CD1c-positive myeloid dendritic cell (primary cell): ENCODE measurements at regions not wholly inside any gene's neighbourhood (a gene's known extent, or its start where the extent isn't known, plus 50 kb on each side); places are given as distances from the start of the nearest gene placed in this dataset.

Experiments used
- DNase-seq: peaks from one replicate; pipeline ENCODE4 v3.0.0-alpha.2; 2016; ENCODE audit errors: extremely low spot score

GRCh38 chr3:24835510-24835909 lies 340.9 kb upstream of the THRB start:
- DNase-seq = no peak

- no peak for DNase-seq
Measured at GRCh38 chr3:24837601-24838000, 343.0 kb upstream of the THRB start.

GRCh38 chr3:24838533-24838932 lies 343.9 kb upstream of the THRB start:
- DNase-seq = no peak

- DNase-seq = no peak
Measured at GRCh38 chr3:24843955-24844354, 349.3 kb upstream of the THRB start.

DNA sequence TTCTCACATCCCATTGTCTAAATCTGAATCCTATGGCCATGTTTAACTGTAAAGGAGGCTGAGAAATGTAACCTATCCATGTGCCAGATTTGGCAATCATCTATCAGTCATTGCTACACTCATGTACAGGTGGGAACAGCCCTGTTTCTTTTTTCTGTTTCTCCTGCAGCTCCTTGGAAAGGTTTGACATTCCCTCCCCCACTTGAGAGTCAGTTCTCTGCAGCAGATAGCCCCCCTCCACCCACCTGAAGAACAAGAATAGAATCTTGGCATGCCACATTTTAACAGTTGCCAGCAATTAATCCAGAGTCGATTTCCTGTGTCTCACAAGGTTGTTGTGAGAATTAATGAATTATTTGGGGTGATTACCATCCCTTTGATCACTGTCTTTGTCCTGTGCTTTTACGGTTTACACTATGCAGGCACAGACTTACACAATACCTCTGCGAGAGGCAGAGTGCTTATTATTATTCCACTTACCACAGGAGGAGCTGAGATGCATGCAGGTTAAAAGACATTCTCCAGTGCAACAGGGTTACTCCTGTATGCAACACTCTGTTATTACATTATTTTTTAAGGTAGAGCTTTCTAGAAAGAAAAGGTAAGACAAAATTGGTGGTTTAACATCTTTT lies 351.0 kb upstream of the THRB start:
- no peak for DNase-seq

DNA sequence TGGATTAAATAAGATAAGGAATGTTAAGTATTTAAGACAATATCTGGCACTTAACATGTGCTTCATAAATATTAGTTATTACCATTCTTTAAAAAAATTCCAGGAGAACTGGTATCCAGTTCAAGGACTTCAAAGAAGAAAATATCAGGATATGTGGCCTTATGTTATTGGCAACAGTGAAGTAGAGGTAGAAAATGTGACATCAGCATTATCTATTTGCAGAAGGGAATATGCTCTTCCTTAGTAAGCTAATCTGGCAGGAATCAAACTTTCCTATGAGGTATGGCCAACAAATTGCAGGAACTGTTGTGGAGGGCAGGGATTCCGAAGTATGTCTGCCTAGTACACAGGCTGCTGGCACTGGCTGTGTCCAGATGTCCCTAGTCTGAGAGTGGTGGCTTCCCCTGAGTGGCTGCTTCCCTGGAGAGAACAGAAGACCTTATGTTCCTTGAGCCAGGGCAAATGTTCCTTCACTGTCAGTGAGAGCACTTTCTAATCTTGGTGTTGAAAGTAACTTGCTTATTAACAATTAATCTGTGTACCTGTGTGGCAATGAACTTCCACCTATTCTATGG lies 351.7 kb upstream of the THRB start:
- no peak for DNase-seq

GRCh38 chr3:24850245-24850644 lies 355.6 kb upstream of the THRB start:
- DNase-seq = no peak

DNA sequence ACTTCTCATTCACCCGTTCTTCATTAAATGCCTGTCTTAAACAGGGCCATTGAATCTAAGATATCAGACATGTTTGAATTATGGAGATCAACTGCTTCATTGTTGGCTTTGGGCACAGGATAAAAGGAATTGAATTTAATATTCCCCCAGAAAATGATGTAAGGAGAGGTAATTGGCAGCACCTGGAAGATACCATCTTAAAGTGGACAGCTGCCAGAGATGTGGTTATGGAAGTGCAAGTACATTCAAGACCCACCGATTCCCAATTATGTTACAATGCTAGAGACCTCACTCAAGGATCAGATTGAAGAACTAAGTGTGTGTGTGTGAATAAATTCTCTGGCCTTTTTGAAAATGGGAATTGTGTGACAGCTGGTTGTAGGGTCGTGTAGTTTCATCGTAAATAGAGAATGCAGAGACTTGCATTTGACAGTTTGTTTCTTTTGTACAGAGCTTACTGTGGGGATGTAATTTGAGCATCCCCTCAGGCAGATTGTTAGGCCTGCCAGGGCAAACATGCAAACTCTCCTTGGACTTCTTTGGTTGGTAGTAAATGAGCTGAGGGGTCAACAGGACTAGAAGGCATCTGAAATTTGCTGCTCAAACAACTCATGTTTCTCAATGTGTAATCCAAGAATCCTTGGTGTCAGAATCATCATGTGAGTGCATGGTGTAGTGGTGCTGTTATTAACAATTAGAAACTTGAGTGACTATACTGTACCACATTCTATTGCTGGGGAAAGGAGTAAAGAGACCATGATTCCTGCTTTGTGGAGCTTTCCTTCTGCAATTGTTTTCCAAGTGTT lies 359.2 kb upstream of the THRB start:
- no peak for DNase-seq

GRCh38 chr3:24854748-24855147 lies 360.1 kb upstream of the THRB start:
- DNase-seq = no peak

DNA sequence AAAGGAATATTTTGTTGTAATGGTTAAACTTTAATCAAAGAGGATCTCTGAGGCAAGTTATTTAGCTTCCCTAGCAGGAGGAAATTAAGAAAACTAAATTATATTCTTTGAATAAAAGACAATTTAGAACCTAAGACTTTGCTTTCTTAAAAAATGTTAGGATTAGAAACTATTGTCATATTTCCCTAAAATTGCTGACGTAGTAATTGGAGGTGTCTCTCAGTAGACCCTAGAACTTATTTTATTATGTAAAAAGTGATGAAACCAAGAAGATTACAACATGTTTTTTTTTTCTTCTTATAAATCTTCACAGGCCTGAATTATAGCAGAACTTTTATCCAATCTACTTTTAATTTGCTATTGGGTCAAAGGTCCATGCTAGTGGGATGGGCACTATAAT lies 363.3 kb upstream of the THRB start:
- DNase-seq = no peak

GRCh38 chr3:24863215-24863614 lies 368.6 kb upstream of the THRB start:
- DNase-seq = no peak

- no peak for DNase-seq
Measured at GRCh38 chr3:24867783-24868182, 373.1 kb upstream of the THRB start.

GRCh38 chr3:24881239-24881638 lies 386.6 kb upstream of the THRB start:
- DNase-seq = no peak

- no peak for DNase-seq
Measured at GRCh38 chr3:24886501-24886900, 391.9 kb upstream of the THRB start.

DNA sequence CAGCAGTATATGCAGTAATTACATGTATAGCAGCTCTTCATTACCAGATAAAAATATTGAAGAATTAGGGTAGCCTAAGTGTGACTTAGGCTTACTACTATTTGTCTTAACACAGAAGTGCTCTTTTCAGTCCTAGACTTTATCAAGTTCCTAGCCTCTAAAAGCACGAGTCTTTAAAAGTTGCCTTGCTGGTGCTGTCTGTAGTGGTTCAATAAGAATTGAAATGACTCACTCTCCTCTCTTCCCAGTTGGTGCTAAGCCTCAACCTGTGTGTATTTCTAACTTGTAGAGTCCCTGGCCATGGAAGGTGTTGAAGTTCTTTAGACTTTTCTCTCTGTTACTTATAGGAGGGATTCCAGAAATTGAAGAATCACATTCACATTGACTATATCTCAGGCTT lies 395.4 kb upstream of the THRB start:
- no peak for DNase-seq

DNA sequence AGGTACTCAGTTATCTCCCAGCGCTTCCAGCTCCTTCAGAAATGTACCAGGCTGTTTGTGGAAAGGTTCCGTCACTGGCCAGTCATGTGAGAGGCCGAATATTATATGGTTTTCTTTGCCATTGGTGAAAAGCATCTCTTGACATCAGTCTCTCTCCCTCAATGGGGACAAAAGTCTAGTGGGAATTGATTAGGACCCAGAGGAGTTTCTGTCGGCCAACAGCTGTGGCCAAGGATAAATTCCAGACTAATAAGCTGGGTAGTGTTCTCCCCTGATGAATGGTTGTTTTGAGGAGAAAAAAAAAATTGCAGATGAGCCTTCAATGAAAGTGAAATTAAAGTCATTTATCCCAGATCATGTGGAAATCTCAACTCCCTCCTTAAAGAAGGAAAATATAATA lies 404.7 kb upstream of the THRB start:
- no peak for DNase-seq

GRCh38 chr3:24899901-24900603 lies 405.4 kb upstream of the THRB start:
- DNase-seq = no peak

DNA sequence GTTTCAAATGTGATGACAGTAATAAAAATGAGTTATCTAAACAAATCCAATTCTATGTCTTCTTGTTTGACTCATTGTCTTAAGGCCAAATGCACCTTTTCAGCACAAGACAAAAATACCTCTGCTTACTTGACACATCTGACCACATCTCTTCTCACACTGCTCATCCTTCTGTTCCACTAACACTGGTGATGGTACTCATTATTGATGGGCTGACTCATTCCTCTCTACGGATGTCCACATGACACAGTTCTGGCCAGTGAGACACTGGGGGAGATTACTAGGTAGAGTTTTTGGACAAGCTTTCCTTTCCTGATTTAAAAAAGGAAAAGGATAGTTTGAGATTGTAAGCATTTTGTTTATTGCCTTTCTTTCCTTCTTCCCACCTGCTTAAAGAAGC lies 410.6 kb upstream of the THRB start:
- DNase-seq = no peak

GRCh38 chr3:24907106-24907505 lies 412.5 kb upstream of the THRB start:
- no peak for DNase-seq

- no peak for DNase-seq
Measured at GRCh38 chr3:24911076-24911475, 416.4 kb upstream of the THRB start.

- no peak for DNase-seq
Measured at GRCh38 chr3:24915639-24916038, 421.0 kb upstream of the THRB start.

DNA sequence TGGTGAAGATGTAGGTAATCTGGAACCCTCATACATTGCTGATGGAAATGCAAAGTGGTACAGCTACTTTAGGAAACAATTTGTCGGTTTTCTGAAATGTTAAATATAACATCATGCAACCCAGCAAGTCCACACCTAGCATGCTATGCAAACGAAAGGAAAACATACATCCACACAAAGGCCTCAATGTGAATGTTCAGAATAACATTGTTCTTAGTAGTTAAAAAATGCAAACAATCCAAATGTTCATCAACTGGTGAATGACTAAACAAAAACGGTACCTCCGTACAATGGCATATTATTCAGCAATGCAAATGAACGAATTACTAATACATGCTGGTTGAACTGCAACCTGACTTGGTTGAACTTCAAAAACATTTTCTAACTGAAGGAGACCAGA lies 423.3 kb upstream of the THRB start:
- DNase-seq = no peak

DNA sequence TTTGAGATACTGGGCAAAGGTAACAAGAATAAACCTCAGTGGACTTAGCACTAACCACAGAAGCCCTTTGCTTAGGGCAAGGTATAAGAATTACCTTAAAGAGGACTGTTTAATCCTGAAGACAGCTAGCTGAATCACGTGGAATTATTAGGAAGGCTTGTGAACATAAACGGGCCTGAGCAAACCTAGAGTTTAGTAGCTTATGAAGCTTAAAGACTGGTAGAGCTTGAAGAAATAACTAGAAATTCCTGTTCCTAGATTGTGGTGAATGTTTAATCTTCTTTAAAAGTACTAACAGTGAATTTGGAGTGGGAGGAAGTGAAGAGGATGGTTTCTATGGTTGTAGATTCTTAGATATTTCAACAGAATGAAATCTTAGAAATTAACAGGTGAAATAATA lies 428.9 kb upstream of the THRB start:
- no peak for DNase-seq
